GM12873 (cell line): ENCODE measurements at regions not wholly inside any gene's neighbourhood (a gene's known extent, or its start where the extent isn't known, plus 50 kb on each side); places are given as distances from the start of the nearest gene placed in this dataset.

Experiments
- TF ChIP-seq, protein P1 (sequence below): IDR thresholded peaks from 2 replicates; pipeline ENCODE4 v1.5.1; 2012; ENCODE audit warnings: low read depth, mild to moderate bottlenecking, moderate library complexity, low read length, control low read depth; ENCODE audit not compliant: insufficient read depth; ENCODE audit errors: missing control alignments

- TF ChIP-seq, protein P1, sequence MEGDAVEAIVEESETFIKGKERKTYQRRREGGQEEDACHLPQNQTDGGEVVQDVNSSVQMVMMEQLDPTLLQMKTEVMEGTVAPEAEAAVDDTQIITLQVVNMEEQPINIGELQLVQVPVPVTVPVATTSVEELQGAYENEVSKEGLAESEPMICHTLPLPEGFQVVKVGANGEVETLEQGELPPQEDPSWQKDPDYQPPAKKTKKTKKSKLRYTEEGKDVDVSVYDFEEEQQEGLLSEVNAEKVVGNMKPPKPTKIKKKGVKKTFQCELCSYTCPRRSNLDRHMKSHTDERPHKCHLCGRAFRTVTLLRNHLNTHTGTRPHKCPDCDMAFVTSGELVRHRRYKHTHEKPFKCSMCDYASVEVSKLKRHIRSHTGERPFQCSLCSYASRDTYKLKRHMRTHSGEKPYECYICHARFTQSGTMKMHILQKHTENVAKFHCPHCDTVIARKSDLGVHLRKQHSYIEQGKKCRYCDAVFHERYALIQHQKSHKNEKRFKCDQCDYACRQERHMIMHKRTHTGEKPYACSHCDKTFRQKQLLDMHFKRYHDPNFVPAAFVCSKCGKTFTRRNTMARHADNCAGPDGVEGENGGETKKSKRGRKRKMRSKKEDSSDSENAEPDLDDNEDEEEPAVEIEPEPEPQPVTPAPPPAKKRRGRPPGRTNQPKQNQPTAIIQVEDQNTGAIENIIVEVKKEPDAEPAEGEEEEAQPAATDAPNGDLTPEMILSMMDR = no peak
These were observed 156.5 kb downstream of the RGS9 start for GRCh38 chr17:65293584-65294180.

GRCh38 chr17:65292430-65292829 is 155.3 kb downstream of the RGS9 start:
- TF ChIP-seq, protein P1 = no peak

DNA sequence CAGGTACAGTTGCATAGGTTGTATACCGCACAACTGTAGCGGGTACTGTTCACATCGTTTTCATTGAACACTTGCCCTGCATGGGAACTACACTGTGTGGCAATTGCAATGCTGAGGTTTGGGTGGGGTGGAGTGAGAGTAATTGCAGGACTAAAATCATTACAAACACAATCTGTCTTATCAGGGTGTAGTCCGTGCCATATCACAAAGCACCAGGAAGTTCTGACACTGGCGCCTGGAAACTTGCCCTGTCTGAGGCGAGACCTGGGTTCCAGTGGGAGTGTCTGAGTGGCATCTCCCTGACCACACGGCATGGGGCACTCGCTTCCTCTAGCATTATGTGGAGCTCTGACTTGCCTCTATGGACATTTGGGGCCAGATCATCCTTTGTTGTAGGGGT is 153.4 kb downstream of the RGS9 start:
- TF ChIP-seq, protein P1 = no peak

DNA sequence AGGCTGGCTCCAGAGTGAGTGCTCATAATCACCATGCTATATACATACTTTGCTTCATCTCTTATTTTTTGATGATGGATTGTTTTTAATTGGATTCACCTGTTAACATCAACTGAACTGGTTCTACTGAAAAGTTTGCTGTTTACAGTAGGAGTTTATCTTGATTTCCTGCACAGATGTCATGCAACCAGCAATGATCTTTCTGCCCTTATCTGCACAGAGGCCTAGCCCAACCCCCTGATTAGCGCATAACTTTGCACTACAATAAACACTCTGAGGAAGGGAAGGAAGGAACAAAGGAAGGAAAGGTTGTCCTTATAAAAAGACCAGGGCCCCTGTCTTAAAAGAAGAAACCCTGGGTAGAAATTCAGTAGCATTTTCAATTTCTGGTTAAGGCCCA is 152.9 kb downstream of the RGS9 start:
- TF ChIP-seq, protein P1 = no peak

- TF ChIP-seq, protein P1 = no peak
These were observed 149.9 kb downstream of the RGS9 start for GRCh38 chr17:65287040-65287439.

- TF ChIP-seq, protein P1 = no peak
These were observed 146.5 kb downstream of the RGS9 start for GRCh38 chr17:65283704-65284103.

GRCh38 chr17:65279456-65279855 is 142.3 kb downstream of the RGS9 start:
- TF ChIP-seq, protein P1 = no peak

GRCh38 chr17:65278820-65279184 is 141.6 kb downstream of the RGS9 start:
- TF ChIP-seq, protein P1 = no peak
